Right hindlimb (tissue), 1 donor: ENCODE measurements at regions not wholly inside any gene's neighbourhood (a gene's known extent, or its start where the extent isn't known, plus 50 kb on each side); places are given as distances from the start of the nearest gene placed in this dataset.
"Not testable (repeated sequence)": the region's sequence is repeated elsewhere in the genome, so short reads cannot be mapped to it uniquely, and the experiment has no call there.

Experiments
- DNase-seq: peaks from one replicate; pipeline ENCODE4 v3.0.0-alpha.2; 2018

DNA sequence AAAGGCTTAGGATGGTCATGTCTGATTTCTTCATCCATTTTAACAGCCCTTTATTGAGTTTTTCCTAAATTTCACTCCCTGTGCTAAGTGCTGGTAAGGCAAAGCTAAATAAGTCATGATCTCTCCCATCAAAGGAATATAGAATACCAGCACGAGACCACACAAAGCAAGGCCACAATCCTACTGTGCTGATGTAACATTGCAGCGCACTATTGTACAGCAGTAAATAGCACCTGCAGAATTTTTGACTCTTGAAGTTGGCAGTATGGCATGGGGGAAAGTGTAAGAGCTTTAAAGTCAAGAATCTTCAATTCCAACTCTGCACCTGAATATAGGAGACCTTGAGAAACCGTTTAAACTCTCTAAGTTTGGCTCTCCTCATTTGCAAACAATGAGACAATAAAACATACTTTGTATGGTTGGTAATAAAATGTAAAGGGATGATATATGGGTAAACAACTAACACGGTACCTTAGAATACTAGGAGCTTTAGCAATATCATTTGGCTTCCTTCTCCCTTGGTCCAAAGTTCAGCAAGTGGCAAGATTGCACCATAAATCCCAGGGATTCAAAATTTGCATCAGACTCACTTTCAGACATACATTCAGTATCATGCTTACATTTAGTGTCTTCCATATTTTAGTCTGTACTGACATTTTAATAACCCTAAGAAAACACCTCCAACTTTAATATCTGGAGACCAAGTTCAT lies 132.9 kb upstream of the PRDX6 start:
- DNase-seq = no peak

DNA sequence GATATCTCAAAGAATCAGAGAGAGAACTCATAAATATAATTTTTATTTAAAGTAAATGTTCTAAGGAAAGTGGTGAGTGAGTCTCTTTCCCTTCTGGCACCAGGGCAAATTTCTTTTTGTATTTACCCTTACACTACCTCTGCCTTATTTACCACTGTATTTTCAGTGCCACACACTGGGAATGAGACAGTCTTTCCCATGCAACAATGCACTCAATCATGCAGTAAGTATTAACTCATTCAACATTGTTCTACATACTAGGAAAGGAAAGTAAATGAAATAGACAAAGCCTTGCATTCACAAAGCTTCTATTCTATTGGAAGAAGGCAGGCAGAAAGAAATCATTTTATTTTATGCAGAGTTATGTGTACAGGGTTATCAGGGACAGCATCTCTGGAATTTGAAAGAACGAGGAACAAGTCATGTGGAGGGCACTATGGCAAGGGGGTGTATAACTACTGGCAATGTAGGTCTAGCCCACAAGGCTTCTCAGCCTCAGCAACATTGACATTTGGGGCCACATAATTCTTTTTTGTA lies 129.8 kb upstream of the PRDX6 start:
- DNase-seq = no peak

DNA sequence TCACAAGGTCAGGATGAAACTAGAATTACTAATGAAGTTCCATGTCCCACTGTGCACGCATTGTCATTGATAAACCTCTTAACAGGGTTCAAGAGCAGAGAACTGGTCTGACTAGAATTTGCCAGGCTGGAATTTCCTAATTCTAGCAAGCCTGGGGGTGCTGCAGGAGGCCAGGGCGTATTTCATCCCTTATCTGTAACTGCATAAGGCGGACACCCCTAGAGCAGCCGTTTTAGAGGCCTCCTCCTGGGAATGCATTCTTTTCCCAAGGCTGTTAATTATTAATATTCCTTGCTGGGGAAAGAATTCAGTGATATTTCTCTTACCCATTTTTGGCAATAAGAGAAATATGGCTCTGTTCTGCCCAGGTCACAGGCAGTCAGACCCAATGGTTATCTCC lies 124.5 kb upstream of the PRDX6 start:
- DNase-seq = not testable (repeated sequence)

DNA sequence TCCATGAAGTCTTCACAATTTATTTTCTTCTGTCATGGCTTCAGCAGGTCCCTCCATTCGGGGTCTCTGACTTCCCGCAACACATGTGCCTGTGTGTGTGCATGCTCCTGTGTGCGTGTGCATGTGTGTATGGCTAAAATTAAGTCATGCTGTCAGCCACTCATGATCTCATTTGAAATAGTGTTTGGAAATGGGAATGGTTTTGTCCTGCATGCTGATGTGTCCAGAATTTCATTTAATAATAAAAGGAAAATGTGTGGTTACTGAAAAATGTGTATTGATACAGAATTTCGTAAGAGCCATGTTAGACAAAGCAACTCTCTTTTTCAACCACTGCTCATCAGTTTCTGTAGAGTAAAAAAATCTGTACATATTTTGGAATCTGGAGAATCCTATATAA lies 123.8 kb upstream of the PRDX6 start:
- DNase-seq = no peak

DNA sequence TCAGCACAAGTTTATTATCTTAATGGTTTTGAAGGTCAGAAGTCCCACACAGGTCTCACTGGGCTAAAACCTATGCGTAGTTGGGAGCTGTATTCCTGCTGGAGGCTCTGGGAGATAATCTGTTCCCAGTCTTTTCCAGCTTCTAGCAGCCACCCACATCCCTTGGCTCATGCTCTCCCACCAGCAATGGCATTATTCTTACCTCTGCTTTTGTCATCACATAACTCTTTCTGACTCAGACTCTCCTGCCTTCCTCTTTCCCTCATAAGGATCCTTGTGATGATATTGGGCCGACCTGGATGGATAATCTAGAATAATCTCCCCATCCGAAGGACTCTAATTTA lies 122.2 kb upstream of the PRDX6 start:
- no peak for DNase-seq

DNA sequence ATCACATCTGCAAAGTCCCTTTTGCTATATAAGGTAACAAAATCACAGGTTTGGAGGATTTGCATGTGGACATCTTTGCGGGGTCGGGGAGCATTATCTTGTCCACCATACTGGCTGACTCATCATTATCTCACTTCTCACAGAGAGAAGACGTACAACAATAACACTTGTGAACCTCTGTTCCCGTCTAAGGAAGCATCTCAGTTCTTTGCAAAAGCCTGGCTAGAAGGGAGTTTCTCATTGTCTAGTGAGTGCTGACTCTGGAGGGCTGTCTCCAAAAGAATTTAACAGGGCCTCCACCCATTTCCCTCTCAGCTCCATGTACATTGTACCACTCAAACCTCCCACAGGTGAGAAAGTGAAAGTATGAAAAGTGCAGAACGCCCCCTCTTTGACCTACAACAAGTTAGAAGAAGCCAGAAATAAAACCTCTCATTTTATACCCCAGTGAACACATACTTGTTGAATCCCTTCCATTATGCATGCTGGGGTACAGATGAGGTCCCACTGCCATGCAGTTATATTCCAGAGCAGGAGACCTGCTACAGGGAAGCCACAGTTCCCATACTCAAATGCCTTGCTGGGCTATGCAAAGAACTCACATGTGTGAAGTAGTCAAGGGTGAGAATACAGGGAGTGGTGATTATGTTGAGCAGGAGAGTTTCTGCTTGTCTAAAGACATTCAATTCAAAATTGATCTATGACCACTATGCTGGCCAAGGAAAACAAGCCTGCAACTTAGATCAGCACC lies 121.7 kb upstream of the PRDX6 start:
- no peak for DNase-seq

DNA sequence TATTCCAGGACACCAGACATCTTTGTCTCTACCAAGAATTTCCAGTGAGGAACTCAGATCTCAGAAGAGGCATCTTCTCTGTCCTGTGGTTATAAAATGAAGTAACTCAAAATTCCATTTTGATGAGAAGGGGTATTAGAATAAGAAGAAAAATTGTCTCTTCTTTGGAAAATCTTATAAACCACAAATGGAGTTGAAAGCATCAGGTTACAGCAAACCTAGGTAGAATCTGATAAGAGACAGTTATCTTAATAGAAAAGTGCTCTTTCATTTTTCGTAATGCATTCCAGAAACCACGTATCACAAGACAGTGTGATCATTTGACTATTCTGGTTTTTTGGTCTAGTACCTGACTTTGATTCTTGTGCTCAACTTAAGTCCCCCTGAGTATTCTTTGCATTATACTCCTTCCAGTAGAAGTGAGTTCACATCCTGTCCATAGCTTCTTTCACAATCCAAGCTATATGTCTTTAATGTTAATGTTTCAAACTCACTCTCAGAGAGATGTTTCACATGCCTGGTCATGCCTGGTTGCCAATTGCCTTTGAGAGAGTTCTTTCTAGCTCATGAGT lies 120.9 kb upstream of the PRDX6 start:
- DNase-seq = no peak

DNA sequence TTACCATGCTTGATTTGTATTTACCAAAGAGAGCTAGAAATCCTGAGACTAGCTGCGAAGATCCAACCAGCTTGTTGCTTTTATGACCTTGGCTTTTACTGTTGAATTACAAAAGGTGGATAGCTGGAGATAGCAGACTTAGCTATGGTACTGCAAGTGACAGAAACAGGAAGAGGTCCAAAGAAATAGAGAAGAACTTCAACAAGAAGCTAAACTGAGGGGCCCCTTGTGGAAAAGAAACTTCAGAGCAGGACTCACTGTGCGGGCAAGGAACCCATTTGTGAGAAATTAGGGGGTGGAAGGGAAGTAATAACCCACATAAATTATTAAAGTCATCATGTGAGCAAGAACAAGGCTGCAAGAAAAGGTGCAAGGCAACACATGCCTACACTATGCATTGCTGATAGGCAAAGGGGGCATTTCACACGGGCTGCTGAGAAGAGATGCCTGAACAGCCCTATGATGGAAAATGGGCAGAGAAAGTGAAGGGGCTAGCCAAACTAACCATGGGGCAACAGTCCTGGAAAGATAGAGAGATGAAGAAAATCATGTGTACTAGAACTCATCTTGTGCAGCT lies 116.6 kb upstream of the PRDX6 start:
- no peak for DNase-seq

DNA sequence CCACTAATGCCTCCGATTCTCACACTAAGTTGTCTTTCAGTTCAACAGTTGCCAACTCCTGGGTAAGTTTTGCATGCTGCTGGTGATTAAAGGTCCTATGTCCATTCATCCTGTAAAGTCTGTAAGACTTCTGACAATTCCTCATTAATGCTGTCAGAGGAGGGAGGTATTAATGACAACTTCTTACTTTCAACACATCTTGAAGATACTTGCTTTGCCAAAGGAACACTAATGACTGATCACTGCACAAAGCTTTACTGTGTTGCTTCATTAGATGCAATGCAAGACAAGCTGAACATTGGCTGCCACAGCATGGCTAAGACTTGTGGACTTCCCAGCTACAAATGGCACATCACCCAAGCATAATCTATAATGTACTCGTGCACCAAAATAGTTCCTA lies 114.6 kb upstream of the PRDX6 start:
- DNase-seq = no peak

DNA sequence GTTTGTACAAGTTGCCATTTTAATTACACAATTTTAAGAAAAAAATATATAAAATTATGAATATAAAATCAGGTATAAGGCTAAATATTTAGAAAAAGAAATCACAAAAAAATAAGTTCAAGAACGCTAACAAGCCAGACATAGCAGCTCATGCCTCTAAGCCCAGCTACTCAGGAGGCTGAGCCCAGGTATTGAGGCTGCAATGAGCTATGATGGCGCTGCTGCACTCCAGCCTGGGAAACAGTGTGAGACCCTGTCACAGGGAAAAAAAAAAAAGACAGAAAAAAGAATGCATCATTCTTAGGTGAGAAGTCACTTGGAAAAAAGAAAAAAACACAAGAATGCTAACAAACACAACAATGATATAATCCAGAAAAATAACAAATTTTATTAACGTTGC lies 112.3 kb upstream of the PRDX6 start:
- DNase-seq = no peak

DNA sequence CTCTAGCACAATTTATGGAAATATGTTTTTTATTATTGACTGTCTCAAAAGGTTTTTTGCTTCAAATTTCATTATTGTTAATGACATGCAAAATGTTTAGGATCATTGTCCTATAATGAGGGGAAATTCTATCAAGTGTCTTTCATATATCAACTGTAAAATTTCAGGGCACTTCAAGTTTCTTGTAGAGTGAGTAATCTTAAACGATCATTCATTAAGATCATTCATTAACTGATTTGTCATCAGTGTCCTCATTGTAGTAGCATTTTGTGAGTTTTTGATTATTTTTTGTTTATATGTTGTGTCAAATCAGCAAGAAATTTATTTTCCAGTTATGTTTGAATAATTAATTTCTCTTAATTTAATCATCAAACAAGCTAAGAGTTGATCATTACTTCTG lies 111.8 kb upstream of the PRDX6 start:
- DNase-seq = no peak

DNA sequence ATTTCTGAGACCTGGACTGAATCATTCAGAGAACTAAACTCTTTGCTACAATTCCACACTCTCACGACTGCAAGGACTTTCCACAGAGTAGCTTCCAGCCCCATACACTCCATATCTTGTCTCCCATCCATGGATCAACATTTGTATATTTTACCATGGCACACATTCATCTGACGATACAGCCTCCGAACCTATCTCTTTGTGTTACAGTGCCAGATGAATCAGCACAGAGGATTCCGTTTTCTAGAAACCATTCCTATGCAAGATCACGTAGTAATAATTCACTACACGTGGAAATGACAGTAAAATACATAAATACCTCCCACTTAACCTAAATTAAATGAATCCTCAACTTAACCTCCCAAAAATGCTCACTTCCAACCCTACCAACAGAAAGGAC lies 110.0 kb upstream of the PRDX6 start:
- no peak for DNase-seq

DNA sequence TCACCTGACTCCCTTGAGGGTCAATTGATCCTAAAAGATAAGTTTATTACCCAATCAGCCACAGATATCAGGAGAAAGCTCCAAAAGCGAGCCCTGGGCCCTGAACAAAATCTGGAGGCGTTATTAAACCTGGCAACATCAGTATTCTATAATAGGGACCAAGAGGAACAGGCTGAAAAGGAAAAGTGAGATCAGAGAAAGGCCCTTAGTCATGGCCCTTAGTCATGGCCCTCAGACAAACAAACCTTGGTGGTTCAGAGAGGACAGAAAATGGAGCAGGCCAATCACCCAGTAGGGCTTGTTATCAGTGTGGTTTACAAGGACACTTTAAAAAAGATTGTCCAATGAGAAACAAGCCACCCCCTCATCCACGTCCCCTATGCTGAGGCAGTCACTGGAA lies 106.5 kb upstream of the PRDX6 start:
- not testable (repeated sequence) for DNase-seq

DNA sequence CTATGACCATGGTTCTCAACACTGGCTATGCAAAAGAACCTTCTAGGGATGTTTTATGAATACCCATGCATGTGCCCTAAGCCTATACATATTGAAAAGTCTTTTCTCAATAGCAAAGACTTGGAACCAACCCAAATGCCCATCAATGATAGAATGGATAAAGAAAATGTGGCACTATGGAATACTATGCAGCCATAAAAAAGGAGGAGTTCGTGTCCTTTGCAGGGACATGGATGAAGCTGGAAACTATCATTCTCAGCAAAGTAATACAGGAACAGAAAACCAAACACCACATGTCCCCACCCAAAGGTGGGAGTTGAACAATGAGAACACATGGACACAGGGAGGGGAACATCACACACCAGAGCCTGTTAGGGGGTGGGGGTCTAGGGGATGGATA lies 101.1 kb upstream of the PRDX6 start:
- not testable (repeated sequence) for DNase-seq

DNA sequence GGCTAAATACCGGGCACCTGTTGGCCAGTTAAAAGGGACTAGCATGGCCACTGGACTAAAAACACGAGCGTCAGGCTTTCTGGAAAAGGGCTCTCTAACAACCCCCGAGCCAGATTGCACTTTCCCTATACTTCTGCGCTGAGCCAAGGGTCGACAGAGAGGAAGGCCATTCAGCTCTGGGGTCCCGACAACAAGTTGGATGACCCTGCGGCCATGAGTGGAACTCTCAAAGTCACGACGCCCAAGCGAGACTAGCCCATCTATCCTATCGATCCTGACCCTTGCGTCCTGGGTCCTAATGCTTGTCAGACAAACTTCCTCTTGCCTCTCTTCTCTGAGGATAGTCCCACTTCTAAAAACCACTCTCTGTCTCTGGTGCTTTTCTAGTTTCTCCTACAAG lies 99.9 kb upstream of the PRDX6 start:
- no peak for DNase-seq

DNA sequence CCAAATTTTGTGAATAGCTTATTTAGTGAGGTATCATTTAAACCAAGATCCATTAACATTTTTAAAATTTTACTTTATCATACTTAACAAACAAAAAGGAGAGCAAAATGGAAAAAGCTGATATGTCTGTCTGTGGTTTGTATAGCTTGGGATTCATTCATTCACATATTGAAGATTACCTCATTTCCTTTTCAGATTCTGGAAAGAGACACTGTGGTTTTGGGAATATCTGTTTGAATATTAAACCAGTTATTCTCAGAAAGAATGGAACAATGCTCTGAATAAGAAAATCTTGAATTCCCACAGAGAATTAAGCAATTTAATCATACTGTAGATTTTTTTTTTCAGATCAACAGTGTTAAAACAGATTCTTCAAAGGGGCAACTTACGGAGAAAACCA lies 93.8 kb upstream of the PRDX6 start:
- DNase-seq = no peak

DNA sequence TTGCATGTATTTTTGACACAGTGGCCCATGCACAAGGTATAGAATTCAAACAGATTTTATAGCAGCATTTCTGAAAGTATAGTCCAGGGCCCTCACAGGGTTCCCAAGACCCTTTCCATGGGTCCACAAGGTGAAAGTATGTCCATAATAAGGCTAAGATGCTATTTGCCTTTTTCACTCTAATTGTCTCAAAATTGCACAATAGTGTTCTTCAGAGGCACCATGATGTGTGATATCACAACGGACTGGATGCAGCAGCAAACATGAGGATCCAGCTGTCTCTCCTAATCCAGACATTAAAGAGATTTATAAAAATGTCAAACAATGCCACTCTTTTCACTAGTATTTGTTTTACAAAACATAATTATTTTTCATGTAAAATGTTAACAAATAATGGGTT lies 88.8 kb upstream of the PRDX6 start:
- DNase-seq = no peak

DNA sequence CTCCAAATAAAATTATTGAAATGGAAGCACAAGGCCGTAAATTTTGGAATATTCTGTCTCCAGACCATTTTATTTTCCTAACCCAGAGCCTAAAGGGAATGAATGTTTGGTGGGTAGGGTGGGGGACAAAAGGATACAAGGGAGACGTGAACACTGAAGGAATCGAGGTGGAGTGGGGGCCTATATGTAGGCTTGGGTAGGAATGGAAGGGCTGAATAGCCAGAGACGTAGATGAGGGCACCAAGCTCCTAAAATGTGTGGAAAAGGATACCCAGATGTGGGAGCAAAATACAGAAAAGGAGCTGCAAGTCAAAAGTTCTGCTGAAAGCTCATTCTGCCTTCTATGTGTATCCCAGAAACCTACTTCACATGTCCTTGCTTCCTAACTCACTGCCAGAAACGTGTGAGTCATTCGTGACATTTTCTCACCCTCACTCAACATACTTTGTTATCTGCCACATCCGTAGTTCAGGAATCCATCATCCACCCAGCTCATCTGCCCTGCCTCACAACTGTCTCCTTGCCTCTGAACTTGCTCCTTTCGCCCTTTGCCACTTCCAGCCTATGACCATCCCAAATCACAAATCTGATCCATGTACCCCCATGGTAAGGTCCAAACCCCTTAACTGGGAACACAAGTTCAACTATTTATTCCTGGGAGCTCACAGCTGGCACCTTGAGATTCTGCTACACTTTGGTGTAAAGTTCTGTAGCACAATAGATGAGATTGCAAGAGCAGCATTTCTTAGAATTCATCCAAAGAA lies 84.1 kb upstream of the PRDX6 start:
- no peak for DNase-seq

DNA sequence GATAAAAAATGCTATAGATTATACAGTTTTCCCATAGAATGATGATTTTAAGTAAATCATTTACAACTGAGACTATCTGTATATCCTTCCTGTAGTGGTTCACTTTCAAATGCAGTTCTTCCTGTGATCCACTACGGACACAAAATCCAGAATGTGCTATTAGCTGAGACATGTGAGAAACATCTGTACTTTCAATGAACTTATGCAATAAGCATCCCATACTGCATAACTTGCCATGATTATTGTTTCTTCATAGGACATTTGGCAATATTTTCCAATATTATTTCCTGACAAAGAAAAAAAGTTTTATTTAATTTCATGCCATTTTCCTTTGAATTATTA lies 83.5 kb upstream of the PRDX6 start:
- no peak for DNase-seq

DNA sequence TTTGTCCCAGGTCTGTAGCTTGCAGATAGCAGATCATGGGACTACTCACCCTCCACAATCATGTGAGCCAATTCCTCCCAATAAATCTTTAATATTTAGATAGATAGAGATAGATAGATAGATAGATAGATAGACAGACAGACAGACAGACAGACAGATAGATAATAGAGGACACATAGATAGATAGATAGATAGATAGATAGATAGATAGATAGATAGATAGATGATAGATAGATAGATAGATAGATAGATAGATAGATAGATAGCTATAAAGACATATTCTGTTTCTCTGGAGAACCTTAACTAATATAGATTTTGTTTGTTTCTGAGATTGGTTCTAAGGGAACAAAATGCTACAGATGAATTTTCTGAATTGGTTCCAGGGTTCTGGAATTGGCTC lies 82.3 kb upstream of the PRDX6 start:
- DNase-seq = not testable (repeated sequence)

DNA sequence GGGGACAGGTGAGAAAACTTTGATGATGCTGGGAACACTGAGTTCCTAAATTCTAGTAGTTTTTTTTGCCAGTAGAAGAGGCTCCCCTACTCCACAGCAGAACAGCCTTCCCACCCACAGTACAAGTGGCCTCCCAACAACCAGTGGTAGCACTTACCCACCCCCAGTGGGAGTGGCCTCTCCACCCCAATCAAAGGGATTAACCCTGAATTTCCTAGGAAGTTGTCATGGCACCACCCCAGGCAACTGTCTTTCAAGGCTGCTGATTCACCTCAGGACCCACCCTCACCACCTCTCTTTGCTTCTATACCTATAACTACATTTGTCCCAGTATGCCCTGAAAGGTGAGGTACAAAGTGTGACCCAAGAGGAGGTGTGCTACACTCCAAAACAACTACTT lies 81.4 kb upstream of the PRDX6 start:
- DNase-seq = no peak

DNA sequence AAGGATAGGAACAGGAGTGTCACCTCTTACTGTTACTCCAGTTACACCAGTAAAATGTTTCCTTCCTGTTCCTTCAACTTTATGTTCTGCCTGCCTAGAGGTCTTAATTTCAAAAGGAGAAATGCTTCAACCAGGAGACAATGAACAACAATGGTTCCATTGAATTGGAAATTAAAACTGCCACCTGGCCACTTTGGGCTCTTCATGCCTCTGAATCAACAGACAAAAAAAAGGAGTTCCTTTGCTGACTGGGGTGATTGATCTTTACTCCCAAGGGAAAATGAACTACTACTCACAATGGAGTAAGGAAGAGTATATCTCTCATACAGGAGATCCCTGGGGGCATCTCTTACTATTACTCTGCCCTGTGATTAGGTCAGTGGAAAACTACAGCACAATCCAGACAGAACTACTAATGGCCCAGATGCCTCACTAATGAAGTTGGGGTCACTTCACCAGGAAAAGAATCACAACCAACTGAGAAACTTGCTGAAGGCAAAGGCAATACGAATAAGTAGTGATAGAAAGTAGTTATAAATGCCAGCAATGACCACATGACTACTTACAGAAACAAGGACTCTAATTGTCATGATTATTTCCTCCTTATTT lies 76.6 kb upstream of the PRDX6 start:
- no peak for DNase-seq

DNA sequence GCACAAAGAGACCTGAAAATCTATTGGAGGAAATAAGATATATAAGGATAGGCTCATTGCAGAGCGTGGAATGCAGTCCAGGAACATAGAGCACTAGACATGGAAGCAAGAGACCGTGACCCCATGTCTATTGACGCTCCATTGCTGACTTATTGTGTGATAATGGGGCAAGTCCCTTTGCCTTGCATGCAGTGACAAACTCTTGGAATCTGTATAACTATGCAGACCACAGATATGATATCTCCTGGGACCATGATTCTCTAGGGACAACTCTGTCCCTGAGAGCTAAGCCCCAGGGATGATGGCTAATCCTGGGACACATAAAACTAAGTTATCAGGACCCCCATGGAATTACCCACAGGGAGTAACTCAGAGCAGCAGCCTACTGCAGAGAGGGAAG lies 73.1 kb upstream of the PRDX6 start:
- DNase-seq = no peak
